T-cell (primary cell): ENCODE measurements at regions not wholly inside any gene's neighbourhood (a gene's known extent, or its start where the extent isn't known, plus 50 kb on each side); places are given as distances from the start of the nearest gene placed in this dataset.

Experiments
- ATAC-seq, 4 experiments: fragments of 200-7000 bp in 3 of 4; fragments of 150-1000 bp in 1 of 4; cut with Tn5 transposase; replicated peaks in 1 of 4; 1 replicate in 3 of 4; 2 replicates in 1 of 4; pipeline ENCODE4 v1.10.0; 2021; ENCODE audit warnings: moderate library complexity in 3 of 4, mild to moderate bottlenecking in 2 of 4, moderate number of reproducible peaks in 1 of 4
- CTCF ChIA-PET, 2 donors: fragments of 300-600 bp; sonication (Branson Sonifier 250); formaldehyde crosslinking; loops; one replicate each; lab custom pipeline; 2022; ENCODE audit warnings: antibody characterized with exemption in 2 of 2; lab: Charles Lee
- POLR2A ChIA-PET, 2 donors: fragments of 300-600 bp; sonication (Branson Sonifier 250); formaldehyde crosslinking; loops; one replicate each; lab custom pipeline; 2022; ENCODE audit warnings: antibody characterized with exemption in 2 of 2; lab: Charles Lee
- DNase-seq, 35 experiments: peaks; one replicate each; pipeline versions ENCODE4 v3.0.0 to v3.0.0-alpha.2; 2013 to 2023
- H3K27ac ChIP-seq: one replicate; pipeline ENCODE4 v1.5.1; 2013; ENCODE audit warnings: low read length
- H3K27me3 ChIP-seq, 2 experiments: replicated peaks in 1 of 2; 1 replicate in 1 of 2; 2 replicates in 1 of 2; pipeline versions ENCODE4 v1.6.1 to v1.7.0; 2013; ENCODE audit warnings: low read length in 1 of 2, mixed read lengths in 1 of 2; ENCODE audit not compliant: control insufficient read depth in 2 of 2, insufficient read depth in 2 of 2; ENCODE audit errors: extremely low read depth in 1 of 2
- H3K36me3 ChIP-seq, 2 donors: 1 replicate in 1 of 2; 2 replicates in 1 of 2; pipeline versions ENCODE4 v1.6.1 to v1.7.0; 2013; ENCODE audit warnings: low read length in 1 of 2; ENCODE audit not compliant: control insufficient read depth in 2 of 2, insufficient read depth in 1 of 2; ENCODE audit errors: extremely low read depth in 1 of 2
- H3K4me1 ChIP-seq, 2 experiments: 1 replicate in 1 of 2; 2 replicates in 1 of 2; pipeline versions ENCODE4 v1.6.1 to v1.7.0; 2013; ENCODE audit warnings: low read length in 2 of 2, mixed read lengths in 1 of 2; ENCODE audit not compliant: insufficient read depth in 2 of 2, control insufficient read depth in 1 of 2; ENCODE audit errors: extremely low read depth in 1 of 2
- H3K4me3 ChIP-seq, 2 donors: 1 replicate in 1 of 2; 2 replicates in 1 of 2; pipeline versions ENCODE4 v1.5.1 to v1.7.0; 2013; ENCODE audit warnings: mild to moderate bottlenecking in 2 of 2, low read length in 1 of 2, moderate library complexity in 1 of 2; ENCODE audit not compliant: control insufficient read depth in 1 of 2; ENCODE audit errors: extremely low read depth in 1 of 2
- H3K9me3 ChIP-seq: 2 replicates; pipeline ENCODE4 v1.7.0; 2013
- H3K27ac Mint-ChIP-seq, 2 donors: one replicate each; pipeline ENCODE4 v1.8.0; 2020 to 2021; ENCODE audit warnings: mild to moderate bottlenecking in 2 of 2, mixed read lengths in 2 of 2
- H3K27me3 Mint-ChIP-seq, 2 donors: one replicate each; pipeline ENCODE4 v1.8.0; 2021 to 2022; ENCODE audit warnings: mixed read lengths in 2 of 2
- H3K36me3 Mint-ChIP-seq: one replicate; pipeline ENCODE4 v1.8.0; 2021; ENCODE audit warnings: mixed read lengths
- H3K4me1 Mint-ChIP-seq, 3 donors: one replicate each; pipeline ENCODE4 v1.8.0; 2020 to 2022; ENCODE audit warnings: mixed read lengths in 3 of 3, mild to moderate bottlenecking in 1 of 3
- H3K4me3 Mint-ChIP-seq, 3 donors: one replicate each; pipeline ENCODE4 v1.8.0; 2020 to 2022; ENCODE audit warnings: mild to moderate bottlenecking in 3 of 3, mixed read lengths in 3 of 3, moderate library complexity in 3 of 3
- H3K9me3 Mint-ChIP-seq, 3 donors: one replicate each; pipeline ENCODE4 v1.8.0; 2020 to 2022; ENCODE audit warnings: mixed read lengths in 3 of 3
- WGBS: methylation state at CpG from one replicate; pipeline ENCODE4 v1.1.5; 2013; ENCODE audit warnings: missing lambda C conversion rate; ENCODE audit not compliant: insufficient coverage; 5-methylcytosine and 5-hydroxymethylcytosine counted together

DNA sequence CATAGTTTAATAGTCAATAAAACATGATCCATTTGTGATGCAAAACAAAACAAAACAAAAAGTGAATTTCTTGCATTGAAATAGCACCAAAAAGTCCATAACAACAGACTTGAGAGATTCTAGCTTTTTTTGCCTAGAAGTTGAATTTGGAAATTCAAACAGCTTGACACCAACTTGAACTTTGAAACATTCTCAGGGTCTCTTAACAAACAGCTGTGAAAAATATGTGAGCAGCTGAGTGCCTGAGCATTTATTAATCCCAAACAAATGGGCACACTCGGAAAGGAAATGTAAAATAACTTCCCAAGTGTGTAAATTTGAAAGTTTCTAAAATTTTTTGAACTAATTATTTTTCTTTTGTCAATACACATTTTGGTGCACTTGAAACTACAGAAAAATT is 56.0 kb upstream of the HMHB1 start:
- no CpG with 5 or more reads among the region's 1 CpG for WGBS
- Mint-ChIP-seq H3K4me1 (no peaks in the 10 kb centered on the region), H3K36me3 (no peaks in the 10 kb centered on the region), H3K27ac (no peak overlapping the region), H3K4me3 (no peak overlapping the region), H3K27me3 (peaks cover 0 to 2% of the 10 kb centered on the region in 2 donors), H3K9me3 (no peaks in the 10 kb centered on the region)
- Histone ChIP-seq H3K27ac (no peak overlapping the region), H3K27me3 (peaks cover 0 to 4% of the 10 kb centered on the region in 2 experiments), H3K4me3 (no peak overlapping the region), H3K9me3 (no peaks in the 10 kb centered on the region), H3K4me1 (no peaks in the 10 kb centered on the region), H3K36me3 (no peaks in the 10 kb centered on the region)
- ChIA-PET CTCF (no interaction called here), POLR2A (no interaction called here)
- ATAC-seq: no peak
- no peak for DNase-seq

DNA sequence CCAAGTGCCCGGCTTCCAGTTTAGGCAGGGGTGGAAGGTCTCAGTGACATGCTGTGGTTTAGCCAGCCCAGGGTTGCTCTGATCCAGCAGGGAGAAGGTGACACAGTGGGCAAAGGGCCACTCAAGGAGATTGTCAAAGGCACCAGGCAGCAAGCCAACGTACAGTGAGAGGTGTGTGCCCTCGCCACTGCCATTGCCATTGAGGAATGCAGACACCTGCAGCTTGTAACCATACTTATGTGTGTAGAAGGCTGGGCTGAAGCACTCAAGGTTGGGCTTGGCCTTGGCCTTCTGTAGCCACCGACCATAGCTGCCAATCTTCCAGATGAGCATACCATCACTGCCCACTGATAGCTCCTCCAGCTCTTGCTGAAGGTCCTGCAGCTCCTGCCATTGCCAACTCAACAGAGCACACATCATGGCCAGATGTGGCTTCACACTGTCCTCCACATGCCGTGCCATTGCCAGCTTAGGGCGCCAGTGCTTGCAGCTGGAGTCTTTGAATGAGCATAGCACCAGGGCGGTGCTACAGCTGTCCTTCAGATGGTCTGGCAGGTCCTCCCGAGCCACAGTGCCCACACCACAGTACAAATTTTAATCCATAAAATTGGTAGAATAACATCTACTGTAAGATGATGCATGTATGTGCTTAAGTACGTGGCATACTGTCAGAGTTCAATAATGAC is 59.7 kb upstream of the HMHB1 start:
- CTCF ChIA-PET: no interaction called here
- WGBS: 82% methylated on average over 3 of the region's 9 CpGs
- Mint-ChIP-seq H3K27ac (no peak overlapping the region), H3K27me3 (peaks cover 2 to 3% of the 10 kb centered on the region in 2 donors), H3K36me3 (no peaks in the 10 kb centered on the region), H3K9me3 (no peaks in the 10 kb centered on the region), H3K4me1 (no peaks in the 10 kb centered on the region), H3K4me3 (no peak overlapping the region)
- Histone ChIP-seq H3K27me3 (peaks cover 0 to 4% of the 10 kb centered on the region in 2 experiments), H3K9me3 (no peaks in the 10 kb centered on the region), H3K4me1 (no peaks in the 10 kb centered on the region), H3K27ac (no peak overlapping the region), H3K36me3 (no peaks in the 10 kb centered on the region), H3K4me3 (no peak overlapping the region)
- DNase-seq: no peak
- POLR2A ChIA-PET: no interaction called here
- ATAC-seq: no peak

DNA sequence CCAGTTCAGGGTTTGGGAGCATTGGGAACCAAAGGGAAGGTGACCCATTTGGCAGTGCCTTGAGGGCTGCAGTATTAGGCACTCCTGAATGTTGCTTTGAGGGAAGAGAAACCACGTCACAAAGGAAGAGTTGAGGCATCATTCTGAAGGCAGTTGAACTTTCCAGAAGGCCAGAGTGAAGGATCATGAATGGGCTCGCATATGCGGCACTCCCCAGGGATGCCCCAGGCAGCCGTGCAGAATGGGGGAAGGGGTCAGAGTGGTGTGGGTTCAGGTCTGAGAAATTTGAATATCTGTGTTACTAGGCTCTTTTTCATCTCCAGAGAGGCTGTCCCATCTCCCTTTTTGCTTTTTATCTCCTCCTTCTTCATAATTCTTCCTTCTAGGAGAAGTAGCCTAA is 60.6 kb upstream of the HMHB1 start:
- WGBS: 75% methylated on average over 2 of the region's 4 CpGs
- peaks cover 2 to 3% of the 10 kb centered on the region in 2 donors for H3K27me3 Mint-ChIP-seq
- ChIA-PET CTCF (no interaction called here), POLR2A (no interaction called here)
- H3K27me3 ChIP-seq: peaks cover 0 to 4% of the 10 kb centered on the region in 2 experiments
- H3K4me3 ChIP-seq: no peak overlapping the region
- H3K36me3 ChIP-seq: no peaks in the 10 kb centered on the region
- H3K9me3 Mint-ChIP-seq: no peaks in the 10 kb centered on the region
- no peak for ATAC-seq
- H3K27ac ChIP-seq: no peak overlapping the region
- no peaks in the 10 kb centered on the region for H3K36me3 Mint-ChIP-seq
- DNase-seq: no peak
- H3K27ac Mint-ChIP-seq: no peak overlapping the region
- H3K4me1 Mint-ChIP-seq: no peaks in the 10 kb centered on the region
- no peaks in the 10 kb centered on the region for H3K9me3 ChIP-seq
- no peaks in the 10 kb centered on the region for H3K4me1 ChIP-seq
- H3K4me3 Mint-ChIP-seq: no peak overlapping the region

DNA sequence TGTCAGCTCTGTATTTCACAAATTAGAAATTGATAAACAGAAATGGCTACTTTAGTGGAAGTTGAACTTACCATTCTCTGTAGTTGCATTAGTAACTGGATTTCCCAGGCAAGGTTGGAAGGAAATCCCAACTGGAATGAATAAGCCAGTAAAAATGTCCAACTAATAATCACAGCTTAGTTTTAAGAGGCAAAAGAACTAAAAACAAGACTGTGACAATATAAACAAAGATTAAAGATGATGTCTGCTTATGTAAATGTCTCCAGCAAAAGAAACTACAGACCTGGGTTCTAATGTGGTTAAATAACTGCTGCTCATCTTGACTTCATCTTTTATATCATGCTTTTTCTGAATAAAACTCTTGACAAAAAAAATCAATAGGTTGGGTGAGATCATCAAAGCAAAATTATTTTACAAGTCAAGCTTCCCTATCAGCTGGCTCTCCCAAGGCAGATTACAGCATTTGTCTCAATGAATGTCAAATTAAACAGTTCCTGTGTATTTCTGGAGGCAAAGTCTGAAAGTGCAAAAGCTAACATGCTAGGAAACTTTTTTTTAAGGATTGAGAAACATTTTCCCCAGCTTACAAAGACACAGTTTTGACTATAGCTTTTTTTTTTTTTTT is 62.3 kb upstream of the HMHB1 start:
- no peaks in the 10 kb centered on the region for H3K9me3 ChIP-seq
- DNase-seq (no peak), ATAC-seq (no peak)
- ChIA-PET CTCF (interaction anchor here (0.5 to 0.6 kb wide), 2 partner anchors 91 to 1232 kb away, joined by 3 to 5 read pairs; no protein-coding TSS in a partner anchor), POLR2A (interaction anchor here in 1 of 2 donors (0.6 kb wide), 2 partner anchors 52 to 713 kb away, joined by 3 to 6 read pairs; no protein-coding TSS in a partner anchor)
- no peak overlapping the region for H3K4me3 Mint-ChIP-seq
- H3K27me3 ChIP-seq: peaks cover 0 to 4% of the 10 kb centered on the region in 2 experiments
- H3K27ac Mint-ChIP-seq: no peak overlapping the region
- H3K27me3 Mint-ChIP-seq: peaks cover 2 to 3% of the 10 kb centered on the region in 2 donors
- H3K9me3 Mint-ChIP-seq: no peaks in the 10 kb centered on the region
- H3K27ac ChIP-seq: no peak overlapping the region
- H3K4me1 Mint-ChIP-seq: no peaks in the 10 kb centered on the region
- H3K4me3 ChIP-seq: no peak overlapping the region
- no peaks in the 10 kb centered on the region for H3K36me3 ChIP-seq
- H3K36me3 Mint-ChIP-seq: no peaks in the 10 kb centered on the region
- no peaks in the 10 kb centered on the region for H3K4me1 ChIP-seq

DNA sequence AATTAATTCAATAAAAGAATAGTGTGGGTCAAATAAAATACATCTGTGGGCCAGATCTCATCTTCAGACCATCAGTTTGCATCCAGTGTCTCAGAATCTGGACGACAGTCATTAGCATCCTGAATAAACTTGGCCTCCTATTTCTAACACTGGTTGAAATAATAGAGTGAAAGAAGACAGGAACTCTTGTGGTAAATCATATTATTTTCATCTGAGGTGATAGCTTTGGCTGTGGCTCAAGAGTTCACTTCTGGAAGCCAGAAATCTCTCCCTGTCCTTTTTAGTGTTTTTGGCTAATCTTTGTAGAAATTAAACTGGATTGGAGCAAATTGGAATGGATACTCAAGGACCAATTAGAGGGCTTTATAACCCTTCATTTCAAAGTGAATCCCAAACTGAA is 63.4 kb upstream of the HMHB1 start:
- Mint-ChIP-seq H3K4me1 (no peaks in the 10 kb centered on the region), H3K36me3 (no peaks in the 10 kb centered on the region), H3K27me3 (peaks cover 0 to 6% of the 10 kb centered on the region in 2 donors), H3K4me3 (no peak overlapping the region), H3K27ac (no peak overlapping the region), H3K9me3 (no peaks in the 10 kb centered on the region)
- no peak overlapping the region for H3K4me3 ChIP-seq
- H3K27ac ChIP-seq: no peak overlapping the region
- ATAC-seq (no peak), DNase-seq (no peak)
- H3K27me3 ChIP-seq: peaks cover 0 to 4% of the 10 kb centered on the region in 2 experiments
- no CpG with 5 or more reads among the region's 1 CpG for WGBS
- no peaks in the 10 kb centered on the region for H3K9me3 ChIP-seq
- H3K4me1 ChIP-seq: no peaks in the 10 kb centered on the region
- no peaks in the 10 kb centered on the region for H3K36me3 ChIP-seq
- CTCF ChIA-PET: no interaction called here
- POLR2A ChIA-PET: no interaction called here

DNA sequence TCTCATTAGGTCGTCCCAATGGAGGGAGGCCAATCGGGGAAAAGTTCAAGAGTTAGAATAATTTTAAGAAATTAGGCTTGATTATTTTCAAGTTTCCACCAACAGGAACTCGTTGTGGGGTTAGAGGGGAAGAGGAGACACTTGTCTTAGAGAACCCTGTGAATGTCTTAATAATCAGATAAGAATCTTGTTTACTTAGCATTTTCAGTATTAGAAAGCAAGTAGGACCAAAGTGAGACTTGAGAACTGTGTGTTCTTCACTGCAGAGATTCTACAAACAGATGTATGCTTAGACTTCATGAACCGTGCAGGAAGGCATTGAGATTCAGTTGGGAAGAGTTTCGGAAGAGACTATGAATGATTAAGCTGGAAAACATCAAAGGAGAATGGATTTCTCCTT is 69.0 kb upstream of the HMHB1 start:
- Mint-ChIP-seq H3K4me3 (no peak overlapping the region), H3K9me3 (no peaks in the 10 kb centered on the region)

More for the DNA sequence above, 69.0 kb upstream of the HMHB1 start:
- Mint-ChIP-seq H3K27me3 (peaks cover 0 to 4% of the 10 kb centered on the region in 2 donors), H3K36me3 (no peaks in the 10 kb centered on the region), H3K4me1 (peaks cover 6 to 9% (median 9%) of the 10 kb centered on the region in 3 donors), H3K27ac (no peak overlapping the region)
- H3K36me3 ChIP-seq: no peaks in the 10 kb centered on the region
- H3K27ac ChIP-seq: no peak overlapping the region
- H3K4me3 ChIP-seq: no peak overlapping the region
- POLR2A ChIA-PET: no interaction called here
- H3K27me3 ChIP-seq: no peaks in the 10 kb centered on the region
- WGBS: 57% methylated on average over 1 of the region's 5 CpGs
- no peaks in the 10 kb centered on the region for H3K4me1 ChIP-seq
- CTCF ChIA-PET: no interaction called here
- DNase-seq (no peak), ATAC-seq (no peak)
- H3K9me3 ChIP-seq: no peaks in the 10 kb centered on the region
